ENCODE measurements at regions not wholly inside any gene's neighbourhood (a gene's known extent, or its start where the extent isn't known, plus 50 kb on each side); places are given as distances from the start of the nearest gene placed in this dataset.

DNA sequence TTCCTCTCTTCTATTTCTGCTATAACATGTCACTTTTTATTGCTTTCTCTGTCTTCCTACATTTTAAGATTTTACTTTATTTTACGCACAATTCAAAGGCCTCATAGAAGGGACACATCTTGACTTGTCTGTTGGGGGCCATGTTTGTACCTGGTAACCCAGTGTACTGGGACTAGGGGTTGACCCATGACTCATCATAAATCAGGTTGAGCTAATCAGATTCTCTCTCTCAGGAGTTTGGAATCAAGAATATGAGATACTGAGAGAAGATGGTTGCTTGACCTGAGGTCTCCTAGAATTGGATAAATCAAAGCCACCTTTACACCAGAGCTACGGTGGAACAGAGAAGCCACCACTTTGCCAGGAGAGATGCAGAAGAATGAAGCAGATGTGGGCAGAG, 153.0 kb downstream of the UXS1 start:
- DNase-seq (ENCODE audit: low read depth) = no peak

- DNase-seq (ENCODE audit: low read depth) = no peak
Measured at GRCh38 chr2:106039634-106040315, 154.3 kb downstream of the UXS1 start.

DNA sequence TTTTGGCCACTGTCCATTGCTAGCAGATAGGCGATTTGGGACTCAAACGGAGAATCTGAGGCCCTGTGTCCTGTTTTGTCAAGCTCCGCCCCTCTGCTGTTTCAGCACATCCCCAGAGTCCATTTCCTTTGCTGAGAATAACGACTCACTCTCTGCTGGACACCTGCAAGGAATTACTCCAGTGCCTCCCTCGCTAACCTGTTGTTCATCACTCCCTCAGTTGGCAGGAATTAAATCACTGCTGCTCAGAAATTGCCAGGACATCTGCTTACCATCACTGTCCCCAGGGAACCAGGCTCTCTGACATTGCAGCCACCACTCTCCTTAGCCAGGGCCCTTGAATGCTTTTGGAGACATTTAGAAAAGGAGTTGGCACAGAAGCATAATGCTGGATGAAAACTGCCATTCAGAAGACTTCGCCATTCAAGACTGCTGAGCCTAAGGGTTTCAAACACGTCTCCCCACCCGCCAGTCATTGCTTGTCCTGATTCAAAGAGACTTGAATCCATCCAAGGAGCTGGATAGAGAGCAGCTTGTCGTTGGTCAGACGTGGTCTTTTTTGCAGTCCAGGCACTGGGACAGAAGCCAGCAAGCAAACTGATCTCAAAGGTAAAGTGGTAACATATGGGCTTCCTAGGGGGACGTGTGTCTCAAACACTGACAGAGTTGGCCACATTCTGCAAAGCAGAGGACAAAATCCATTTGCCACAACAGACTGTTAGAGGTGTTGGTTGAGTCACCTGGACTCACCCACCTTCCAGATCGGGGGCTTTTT, 155.3 kb downstream of the UXS1 start:
- DNase-seq (ENCODE audit: low read depth) = no peak

DNA sequence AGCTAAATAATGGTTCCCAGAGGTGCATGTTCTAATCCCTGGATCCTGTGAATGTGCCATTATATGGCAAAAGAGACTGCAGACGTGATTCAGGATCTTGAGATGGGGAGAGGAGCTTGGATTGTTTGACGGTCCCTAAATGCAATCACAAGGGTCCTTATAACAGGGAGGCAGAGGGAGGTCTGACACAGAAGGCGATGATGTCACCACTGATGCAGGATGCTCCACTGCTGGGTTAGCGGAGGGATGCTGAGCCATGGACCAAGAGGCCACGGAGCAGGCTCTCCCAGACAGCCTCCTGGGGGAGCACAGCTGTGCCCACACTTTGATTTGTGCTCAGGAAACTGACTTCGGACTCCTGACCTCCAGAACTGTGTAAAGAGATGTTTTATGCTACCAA, 156.2 kb downstream of the UXS1 start:
- no peak for DNase-seq (ENCODE audit: low read depth)

DNA sequence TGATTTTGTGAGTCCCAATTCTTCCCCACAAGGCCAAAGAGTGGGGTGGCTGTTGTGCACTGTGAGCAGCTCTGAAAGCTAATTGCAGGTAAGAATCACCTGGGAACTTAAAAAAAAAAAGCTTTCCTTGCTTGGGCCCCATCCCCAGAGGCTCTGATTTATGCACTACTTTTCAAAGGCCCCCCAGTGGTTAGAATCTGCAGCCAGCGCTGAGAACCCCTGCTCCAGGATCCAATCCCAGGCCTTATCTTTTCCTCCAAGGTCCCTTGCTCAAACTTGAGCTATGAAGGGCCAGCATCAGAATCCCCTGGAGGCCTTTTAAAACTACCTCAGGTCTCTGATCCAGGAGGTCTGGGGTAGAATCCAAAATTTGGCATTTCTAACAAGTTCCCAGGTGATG, 156.8 kb downstream of the UXS1 start:
- DNase-seq (ENCODE audit: low read depth) = no peak

DNA sequence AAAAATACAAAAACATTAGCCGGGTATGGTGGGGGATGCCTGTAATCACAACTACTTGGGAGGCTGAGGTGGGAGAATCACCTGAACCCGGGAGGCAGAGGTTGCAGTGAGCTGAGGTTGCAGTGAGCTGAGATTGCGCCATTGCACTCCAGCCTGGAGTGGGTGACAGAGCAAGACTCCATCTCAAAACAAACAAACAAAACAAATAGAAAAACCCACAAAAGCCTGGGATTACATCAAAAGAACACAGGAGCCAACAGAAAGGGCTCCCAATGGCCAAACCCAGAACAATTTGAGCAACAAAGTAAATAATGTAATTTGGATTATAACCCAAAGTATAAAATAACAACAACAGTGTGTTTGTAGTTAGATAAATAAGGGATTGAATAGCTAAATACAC, 159.8 kb downstream of the UXS1 start:
- DNase-seq (ENCODE audit: low read depth) = no peak

DNA sequence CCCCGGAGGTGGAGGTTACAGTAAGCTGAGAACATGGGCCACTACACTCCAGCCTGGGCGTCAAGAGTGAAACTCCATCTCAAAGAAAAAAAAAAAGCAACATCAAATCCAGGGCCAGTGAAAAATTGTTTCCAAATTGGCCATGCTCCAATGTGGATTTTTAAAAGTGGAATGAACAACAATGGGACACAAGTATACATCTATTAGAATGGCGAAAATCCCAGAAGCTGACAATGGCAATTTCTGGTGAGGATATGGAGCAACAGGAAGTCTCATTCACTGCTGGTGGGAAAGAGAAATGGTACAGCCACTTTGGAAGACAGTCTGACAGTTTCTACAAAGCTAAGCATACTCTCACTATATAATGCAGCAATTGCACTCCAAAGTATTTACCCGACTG, 161.4 kb downstream of the UXS1 start:
- DNase-seq (ENCODE audit: low read depth) = no peak

GRCh38 chr2:106030287-106031268, 163.5 kb downstream of the UXS1 start:
- peak; percentile 15 for DNase-seq (ENCODE audit: low read depth)

- no peak for DNase-seq (ENCODE audit: low read depth)
Measured at GRCh38 chr2:106028192-106028591, 165.9 kb downstream of the UXS1 start.

GRCh38 chr2:106026271-106027190, 167.6 kb downstream of the UXS1 start:
- no peak for DNase-seq (ENCODE audit: low read depth)

GRCh38 chr2:106025796-106026195, 168.3 kb downstream of the UXS1 start:
- no peak for DNase-seq (ENCODE audit: low read depth)

- no peak for DNase-seq (ENCODE audit: low read depth)
Measured at GRCh38 chr2:106021662-106022028, 172.5 kb downstream of the UXS1 start.

GRCh38 chr2:106020821-106021661, 173.1 kb downstream of the UXS1 start:
- DNase-seq (ENCODE audit: low read depth) = no peak

GRCh38 chr2:106020032-106020431, 174.1 kb downstream of the UXS1 start:
- DNase-seq (ENCODE audit: low read depth) = no peak

DNA sequence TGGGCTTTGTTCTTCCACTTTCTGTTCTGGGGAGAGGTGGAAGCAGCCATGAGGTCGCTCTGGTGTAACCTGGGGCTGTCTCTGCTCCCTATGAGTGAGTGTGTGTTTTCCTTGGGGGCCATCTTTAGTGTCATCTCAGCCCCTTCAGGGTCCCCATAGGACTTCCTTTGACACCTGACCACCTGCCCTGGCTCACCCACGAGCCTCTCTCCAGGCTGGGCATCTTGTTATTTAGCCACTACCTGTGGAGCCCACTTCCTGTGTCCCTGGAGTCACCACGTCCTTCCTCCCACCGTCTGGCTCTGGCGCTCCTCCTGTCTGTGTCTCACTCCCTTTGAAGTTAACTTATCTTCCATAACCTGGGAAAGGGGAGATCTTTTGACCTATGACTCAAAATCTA, 176.0 kb downstream of the UXS1 start:
- no peak for DNase-seq (ENCODE audit: low read depth)

- no peak for DNase-seq (ENCODE audit: low read depth)
Measured at GRCh38 chr2:106012591-106013347, 181.3 kb downstream of the UXS1 start.

GRCh38 chr2:106012001-106012590, 182.0 kb downstream of the UXS1 start:
- DNase-seq (ENCODE audit: low read depth) = no peak

DNA sequence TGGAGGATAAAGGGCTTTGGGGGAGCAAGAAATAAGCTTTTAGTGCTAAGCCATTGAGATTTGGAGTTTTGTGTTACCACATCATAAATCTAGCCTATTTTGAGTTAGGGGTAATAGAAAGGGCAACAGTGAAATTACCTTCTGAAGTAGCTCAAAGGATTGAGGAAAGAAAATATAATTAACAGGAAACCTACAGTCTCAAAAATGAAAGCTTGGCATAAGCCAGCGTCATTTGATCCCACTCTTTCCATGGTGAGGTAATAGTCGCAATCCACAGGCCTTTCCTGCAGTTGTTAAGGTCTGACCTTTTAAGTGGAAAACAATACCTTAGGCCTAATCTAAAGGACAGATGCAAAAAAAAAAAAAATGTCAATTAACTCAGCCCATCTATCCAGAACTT, 182.7 kb downstream of the UXS1 start:
- no peak for DNase-seq (ENCODE audit: low read depth)

DNA sequence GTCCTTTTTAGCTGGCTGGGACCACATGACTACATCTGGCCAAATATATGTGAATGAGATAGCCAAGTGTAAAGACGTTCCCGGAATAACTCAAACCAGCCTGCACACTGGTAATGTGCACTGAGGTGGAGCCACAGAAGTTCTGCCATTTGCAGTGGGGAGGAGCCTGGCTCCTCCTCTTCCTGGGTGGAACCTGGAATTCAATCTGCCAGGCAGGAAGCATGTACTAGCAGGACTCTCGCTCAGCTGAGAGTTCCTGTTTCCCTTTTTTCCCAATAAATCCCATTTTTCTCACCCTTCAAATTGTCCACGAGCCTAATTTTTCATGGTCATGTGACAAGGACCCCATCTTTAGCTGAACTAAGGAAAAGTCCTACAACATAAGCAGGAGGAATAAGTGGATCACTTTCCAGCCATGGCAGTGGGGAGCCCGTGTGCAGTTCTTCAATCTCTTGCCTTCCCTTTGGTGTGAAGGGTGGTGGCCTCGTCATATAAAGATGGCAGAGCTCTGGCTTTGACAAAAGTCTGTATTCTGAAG, 183.2 kb downstream of the UXS1 start:
- DNase-seq (ENCODE audit: low read depth) = no peak

All from activated T-helper 9 cell treated with anti-CD3 and anti-CD28 coated beads, Interleukin-2, amount 50 U/mL, for 16 hours (primary cell).